ENCODE measurements at regions not wholly inside any gene's neighbourhood (a gene's known extent, or its start where the extent isn't known, plus 50 kb on each side); places are given as distances from the start of the nearest gene placed in this dataset.

Small RNAs in the stretch of these regions (small RNA-seq; reads per million reads assigned to genes)
- 0 to 0.98 (median 0.08) reads per million in 4 donors for gene RNA5SP286

Measured in stomach (tissue), 4 donors.